Endothelial cell (in vitro differentiated cells): ENCODE measurements at regions not wholly inside any gene's neighbourhood (a gene's known extent, or its start where the extent isn't known, plus 50 kb on each side); places are given as distances from the start of the nearest gene placed in this dataset.

ENCODE experiments used
- DNase-seq: peaks from one replicate; pipeline ENCODE4 v3.0.0; 2021; ENCODE audit warnings: low spot score
- H3K27ac Mint-ChIP-seq: one replicate; pipeline ENCODE4 v1.8.0; 2021; ENCODE audit warnings: mixed read lengths, inconsistent platforms; ENCODE audit not compliant: unreplicated experiment
- H3K27me3 Mint-ChIP-seq: one replicate; pipeline ENCODE4 v1.8.0; 2021; ENCODE audit warnings: mild to moderate bottlenecking, moderate library complexity, mixed read lengths, inconsistent platforms; ENCODE audit not compliant: unreplicated experiment
- H3K36me3 Mint-ChIP-seq: one replicate; pipeline ENCODE4 v1.8.0; 2021; ENCODE audit warnings: mild to moderate bottlenecking, low read depth, mixed read lengths, inconsistent platforms; ENCODE audit not compliant: unreplicated experiment
- H3K4me1 Mint-ChIP-seq: one replicate; pipeline ENCODE4 v1.8.0; 2021; ENCODE audit warnings: mild to moderate bottlenecking, mixed read lengths, inconsistent platforms; ENCODE audit not compliant: unreplicated experiment
- H3K4me3 Mint-ChIP-seq: one replicate; pipeline ENCODE4 v1.8.0; 2021; ENCODE audit warnings: mild to moderate bottlenecking, mixed read lengths, inconsistent platforms; ENCODE audit not compliant: unreplicated experiment
- H3K9me3 Mint-ChIP-seq: one replicate; pipeline ENCODE4 v1.8.0; 2021; ENCODE audit warnings: mixed read lengths, inconsistent platforms; ENCODE audit not compliant: unreplicated experiment
- CTCF ChIP-seq: fragments of 200-600 bp; sonication (generic); IDR thresholded peaks from one replicate; pipeline ENCODE4 v1.5.0; 2021; ENCODE audit warnings: antibody characterized with exemption; ENCODE audit not compliant: unreplicated experiment

DNA sequence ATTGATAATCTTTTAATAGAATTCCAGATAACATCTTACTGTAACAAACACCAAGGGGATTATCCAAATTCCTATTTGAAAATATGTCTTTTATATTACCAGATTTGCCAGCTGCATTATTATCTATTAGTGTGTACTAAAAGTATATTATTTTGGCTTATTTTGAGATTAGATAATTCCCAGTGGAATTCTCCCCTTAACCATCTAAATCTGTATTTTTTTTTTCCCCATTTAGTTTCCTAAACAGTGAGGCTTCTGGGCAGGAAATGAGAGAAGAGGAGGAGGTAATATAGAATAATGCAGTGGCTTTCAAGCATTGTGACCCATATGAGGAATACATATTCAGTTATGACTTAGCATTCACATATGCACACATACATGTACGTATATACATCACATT lies 53.5 kb upstream of the ABL1 start:
- TF ChIP-seq CTCF, result no peak
- H3K27me3 Mint-ChIP-seq, result peaks cover 2% of the 10 kb centered on the region
- no peak for DNase-seq
- no peaks in the 10 kb centered on the region for H3K9me3 Mint-ChIP-seq
- H3K27ac Mint-ChIP-seq, result no peak overlapping the region
- peaks cover 10% of the 10 kb centered on the region for H3K36me3 Mint-ChIP-seq
- H3K4me1 Mint-ChIP-seq, result peaks cover 12% of the 10 kb centered on the region
- H3K4me3 Mint-ChIP-seq, result no peak overlapping the region

GRCh38 chr9:130782886-130783530 lies 52.0 kb upstream of the ABL1 start:
- no peak for TF ChIP-seq CTCF
- H3K9me3 Mint-ChIP-seq, result no peaks in the 10 kb centered on the region
- no peak overlapping the region for H3K4me3 Mint-ChIP-seq
- peaks cover 10% of the 10 kb centered on the region for H3K4me1 Mint-ChIP-seq
- no peaks in the 10 kb centered on the region for H3K27me3 Mint-ChIP-seq
- DNase-seq, result no peak
- H3K27ac Mint-ChIP-seq, result no peak overlapping the region
- peaks cover 7% of the 10 kb centered on the region for H3K36me3 Mint-ChIP-seq

DNA sequence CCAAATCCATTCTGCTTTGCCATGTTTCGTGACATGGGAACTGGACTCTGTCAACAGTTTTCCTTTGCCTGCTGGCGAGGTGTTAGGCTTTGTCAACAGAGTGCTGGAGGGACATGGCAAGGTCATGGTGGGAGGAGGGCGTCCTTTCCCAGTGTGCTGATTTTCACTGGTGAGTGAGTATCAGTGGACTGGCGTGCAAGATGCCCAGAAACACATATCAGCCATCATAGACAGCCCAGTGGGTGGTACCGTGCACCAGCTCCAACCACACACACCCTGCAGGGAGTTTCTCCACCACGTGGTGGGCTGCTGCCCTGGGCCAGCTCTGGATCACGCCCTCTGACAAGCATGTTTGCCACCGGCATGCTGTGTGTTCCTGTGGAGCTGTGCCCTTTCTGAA lies 50.0 kb upstream of the ABL1 start:
- peaks cover 18% of the 10 kb centered on the region for H3K36me3 Mint-ChIP-seq
- H3K4me1 Mint-ChIP-seq, result peaks cover 5% of the 10 kb centered on the region
- H3K9me3 Mint-ChIP-seq, result peaks cover 6% of the 10 kb centered on the region
- no peak overlapping the region for H3K4me3 Mint-ChIP-seq
- DNase-seq, result no peak
- no peaks in the 10 kb centered on the region for H3K27me3 Mint-ChIP-seq
- H3K27ac Mint-ChIP-seq, result no peak overlapping the region
- TF ChIP-seq CTCF, result no peak
